Activated naive CD4-positive, alpha-beta T cell treated with anti-CD3 and anti-CD28 coated beads, Interleukin-2, amount 10 ng/mL, durations not matched to agents 7 days and 5 days (primary cell): ENCODE measurements at regions not wholly inside any gene's neighbourhood (a gene's known extent, or its start where the extent isn't known, plus 50 kb on each side); places are given as distances from the start of the nearest gene placed in this dataset.

Experiments
- CTCF ChIA-PET: fragments of 350-600 bp; sonication (Branson Sonifier 250); formaldehyde crosslinking; loops from one replicate; lab custom pipeline; 2021; ENCODE audit warnings: antibody characterized with exemption; lab: Charles Lee
- DNase-seq: peaks from one replicate; pipeline ENCODE4 v3.0.0-alpha.2; 2020
- H3K27ac Mint-ChIP-seq: one replicate; pipeline ENCODE4 v1.8.0; 2021; ENCODE audit warnings: mild to moderate bottlenecking, moderate library complexity, mixed read lengths
- H3K27me3 Mint-ChIP-seq: one replicate; pipeline ENCODE4 v1.8.0; 2021; ENCODE audit warnings: mild to moderate bottlenecking, mixed read lengths
- H3K36me3 Mint-ChIP-seq: one replicate; pipeline ENCODE4 v1.8.0; 2021; ENCODE audit warnings: mixed read lengths
- H3K4me1 Mint-ChIP-seq: one replicate; pipeline ENCODE4 v1.8.0; 2021; ENCODE audit warnings: mixed read lengths
- H3K4me3 Mint-ChIP-seq: one replicate; pipeline ENCODE4 v1.8.0; 2021; ENCODE audit warnings: mild to moderate bottlenecking, moderate library complexity, mixed read lengths
- H3K9me3 Mint-ChIP-seq: one replicate; pipeline ENCODE4 v1.8.0; 2021; ENCODE audit warnings: mixed read lengths

DNA sequence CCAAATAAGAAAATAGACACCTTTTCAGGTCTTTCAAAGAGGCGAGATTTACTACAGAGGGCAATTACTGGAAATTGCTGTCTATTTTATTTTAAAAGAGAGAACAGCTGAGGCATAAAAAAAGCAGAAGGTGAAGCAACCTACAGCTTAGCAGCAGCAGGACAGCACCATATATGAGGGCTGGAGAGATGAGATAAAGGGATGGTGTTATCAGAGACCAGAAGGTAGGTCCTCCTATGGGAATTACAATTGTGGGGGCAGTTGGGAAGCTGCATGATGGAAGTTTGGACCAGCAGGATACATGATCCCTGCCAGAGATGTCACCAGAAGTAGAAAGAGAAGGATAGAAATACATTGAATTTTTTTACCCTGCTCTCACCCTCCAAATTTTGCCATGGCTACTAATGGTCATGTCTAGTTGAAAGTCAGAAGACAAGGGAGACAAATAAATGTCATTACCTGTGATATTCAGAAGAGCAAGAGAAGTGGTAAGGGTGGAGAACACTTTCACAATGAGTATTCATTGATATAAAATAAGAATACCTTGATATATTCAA lies 77.2 kb upstream of the CALCR start:
- no peaks in the 10 kb centered on the region for H3K36me3 Mint-ChIP-seq

DNA sequence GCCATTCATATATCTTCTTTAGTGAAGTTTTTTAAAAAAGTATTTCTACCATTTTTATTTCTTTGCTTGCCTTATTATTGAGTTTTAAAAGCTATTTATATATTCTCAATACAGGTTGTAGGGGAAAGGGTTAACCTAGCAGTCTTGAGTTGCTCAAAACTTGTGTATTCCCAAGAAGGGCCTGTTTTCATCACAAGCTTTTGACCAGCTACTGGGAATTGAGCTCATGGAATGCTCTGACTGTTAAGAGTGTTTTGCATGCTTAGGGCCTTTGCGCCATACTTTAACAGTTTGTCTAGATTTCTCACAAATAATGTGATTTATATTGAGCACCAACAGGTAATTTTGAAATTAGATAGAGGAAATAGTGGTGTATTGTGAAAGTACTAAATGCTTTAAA lies 72.0 kb upstream of the CALCR start:
- Mint-ChIP-seq H3K27me3 (no peaks in the 10 kb centered on the region), H3K36me3 (no peaks in the 10 kb centered on the region), H3K4me1 (no peaks in the 10 kb centered on the region), H3K27ac (no peak overlapping the region), H3K9me3 (no peaks in the 10 kb centered on the region), H3K4me3 (no peak overlapping the region)
- CTCF ChIA-PET, result no interaction called here
- no peak for DNase-seq

More for the DNA sequence above, 77.2 kb upstream of the CALCR start:
- Mint-ChIP-seq H3K4me3 (no peak overlapping the region), H3K27ac (no peak overlapping the region), H3K27me3 (no peaks in the 10 kb centered on the region), H3K4me1 (no peaks in the 10 kb centered on the region), H3K9me3 (no peaks in the 10 kb centered on the region)
- CTCF ChIA-PET, result no interaction called here
- DNase-seq, result no peak

GRCh38 chr7:93636276-93636675 lies 61.8 kb upstream of the CALCR start:
- no peaks in the 10 kb centered on the region for H3K27me3 Mint-ChIP-seq
- H3K4me3 Mint-ChIP-seq, result no peak overlapping the region
- H3K4me1 Mint-ChIP-seq, result no peaks in the 10 kb centered on the region
- CTCF ChIA-PET, result no interaction called here
- no peaks in the 10 kb centered on the region for H3K9me3 Mint-ChIP-seq
- DNase-seq, result no peak
- no peak overlapping the region for H3K27ac Mint-ChIP-seq
- no peaks in the 10 kb centered on the region for H3K36me3 Mint-ChIP-seq

DNA sequence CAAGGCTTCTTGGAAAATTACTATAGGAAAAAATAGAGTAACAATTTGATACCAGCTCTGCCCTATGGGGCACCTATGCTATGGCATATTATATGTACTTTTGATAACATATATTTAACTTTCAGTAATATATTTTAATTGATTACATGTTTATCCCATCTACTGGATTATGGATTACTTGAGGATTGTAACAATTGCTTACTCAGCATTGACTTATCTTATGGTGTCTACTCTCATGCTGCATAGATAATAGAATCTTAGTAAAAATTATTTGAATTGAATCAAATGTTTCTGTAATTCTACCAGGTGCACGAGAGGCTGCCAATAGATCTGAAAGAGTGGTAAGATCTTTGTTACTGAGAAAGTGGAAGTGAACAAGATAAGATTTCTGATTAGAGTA lies 57.8 kb upstream of the CALCR start:
- H3K4me3 Mint-ChIP-seq, result no peak overlapping the region
- H3K27me3 Mint-ChIP-seq, result no peaks in the 10 kb centered on the region
- DNase-seq, result no peak
- no peak overlapping the region for H3K27ac Mint-ChIP-seq
- CTCF ChIA-PET, result interaction anchor here (1.3 kb wide), 1 partner anchor 98 kb away, joined by 4 read pairs; no protein-coding TSS in a partner anchor
- H3K4me1 Mint-ChIP-seq, result no peaks in the 10 kb centered on the region
- no peaks in the 10 kb centered on the region for H3K9me3 Mint-ChIP-seq
- no peaks in the 10 kb centered on the region for H3K36me3 Mint-ChIP-seq

GRCh38 chr7:93629291-93629801 lies 54.8 kb upstream of the CALCR start:
- CTCF ChIA-PET, result no interaction called here

DNA sequence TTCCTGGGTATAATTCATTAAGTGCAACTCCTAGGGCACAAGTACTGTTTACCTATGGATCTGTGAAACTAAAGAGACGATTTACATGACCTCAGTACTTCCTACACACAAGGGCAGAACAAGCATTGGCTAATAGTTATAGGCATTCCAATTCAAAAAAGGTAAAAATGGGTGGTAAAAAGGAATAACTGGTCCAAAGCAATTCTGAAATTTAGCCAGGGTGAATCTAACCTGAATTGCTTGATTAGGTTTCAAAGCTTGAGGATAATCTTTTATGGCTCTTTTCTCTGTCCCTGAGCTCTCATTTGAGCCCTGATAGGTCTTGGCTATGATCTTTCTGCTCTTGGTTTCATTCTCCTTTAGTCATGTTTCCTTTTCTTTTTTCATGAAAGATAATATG lies 52.3 kb upstream of the CALCR start:
- no peaks in the 10 kb centered on the region for H3K36me3 Mint-ChIP-seq
- H3K27ac Mint-ChIP-seq, result no peak overlapping the region
- DNase-seq, result no peak
- CTCF ChIA-PET, result no interaction called here
- H3K4me1 Mint-ChIP-seq, result no peaks in the 10 kb centered on the region
- no peaks in the 10 kb centered on the region for H3K27me3 Mint-ChIP-seq
- H3K4me3 Mint-ChIP-seq, result no peak overlapping the region
- no peaks in the 10 kb centered on the region for H3K9me3 Mint-ChIP-seq

More at GRCh38 chr7:93629291-93629801, 54.8 kb upstream of the CALCR start:
- no peaks in the 10 kb centered on the region for H3K36me3 Mint-ChIP-seq
- H3K4me1 Mint-ChIP-seq, result no peaks in the 10 kb centered on the region
- no peak overlapping the region for H3K27ac Mint-ChIP-seq
- no peaks in the 10 kb centered on the region for H3K27me3 Mint-ChIP-seq
- H3K9me3 Mint-ChIP-seq, result no peaks in the 10 kb centered on the region
- no peak overlapping the region for H3K4me3 Mint-ChIP-seq
- no peak for DNase-seq
